ENCODE measurements at regions not wholly inside any gene's neighbourhood (a gene's known extent, or its start where the extent isn't known, plus 50 kb on each side); places are given as distances from the start of the nearest gene placed in this dataset.

- TF ChIP-seq CTCF (IDR thresholded peaks at IDR 0.05): no peak
- no peak for TF ChIP-seq EP300 (IDR thresholded peaks at IDR 0.05)
- TF ChIP-seq POLR2A (IDR thresholded peaks at IDR 0.05): no peak
- no peak for TF ChIP-seq POLR2AphosphoS5 (IDR thresholded peaks at IDR 0.05)
Observed at GRCh38 chr12:60693019-60693626, 1097.3 kb downstream of the SLC16A7 start.

All from sigmoid colon (tissue), 4 donors.